GM13977 (cell line): ENCODE measurements at regions not wholly inside any gene's neighbourhood (a gene's known extent, or its start where the extent isn't known, plus 50 kb on each side); places are given as distances from the start of the nearest gene placed in this dataset.
"Not testable (repeated sequence)": the region's sequence is repeated elsewhere in the genome, so short reads cannot be mapped to it uniquely, and the experiment has no call there.

ENCODE experiments used
- DNase-seq: peaks from one replicate; pipeline ENCODE4 v3.0.0; 2012; ENCODE audit warnings: low spot score
- CTCF ChIP-seq: IDR thresholded peaks from 2 replicates; pipeline ENCODE4 v1.5.1; 2012; ENCODE audit warnings: mild to moderate bottlenecking, control low read depth; ENCODE audit not compliant: insufficient read depth; ENCODE audit errors: extremely low read depth, missing control alignments
- in situ Hi-C: fragments of 300-500 bp; cut with MboI; formaldehyde crosslinking; loops from one replicate; pipeline ENCODE4 v1.12.0; 2022; ENCODE audit warnings: low sequenced_read_pairs, low pct_unique_long_range_greater_than_20kb, mixed read lengths, inconsistent platforms; ENCODE audit not compliant: unreplicated experiment

GRCh38 chr15:77944002-77944867 is 133.3 kb downstream of the TBC1D2B start:
- DNase-seq, result peak; percentile 64
- in situ Hi-C loops, result loop anchor here (10.0 kb wide), 1 partner anchor 801 kb away; no protein-coding TSS in a partner anchor
- TF ChIP-seq CTCF, result no peak

GRCh38 chr15:77942611-77943211 is 134.8 kb downstream of the TBC1D2B start:
- DNase-seq, result no peak
- no peak for TF ChIP-seq CTCF
- in situ Hi-C loops, result loop anchor here (10.0 kb wide), 1 partner anchor 802 kb away; no protein-coding TSS in a partner anchor

GRCh38 chr15:77941090-77941827 is 136.3 kb downstream of the TBC1D2B start:
- DNase-seq, result not testable (repeated sequence)
- in situ Hi-C loops, result loop anchor here (10.0 kb wide), 1 partner anchor 804 kb away; no protein-coding TSS in a partner anchor

DNA sequence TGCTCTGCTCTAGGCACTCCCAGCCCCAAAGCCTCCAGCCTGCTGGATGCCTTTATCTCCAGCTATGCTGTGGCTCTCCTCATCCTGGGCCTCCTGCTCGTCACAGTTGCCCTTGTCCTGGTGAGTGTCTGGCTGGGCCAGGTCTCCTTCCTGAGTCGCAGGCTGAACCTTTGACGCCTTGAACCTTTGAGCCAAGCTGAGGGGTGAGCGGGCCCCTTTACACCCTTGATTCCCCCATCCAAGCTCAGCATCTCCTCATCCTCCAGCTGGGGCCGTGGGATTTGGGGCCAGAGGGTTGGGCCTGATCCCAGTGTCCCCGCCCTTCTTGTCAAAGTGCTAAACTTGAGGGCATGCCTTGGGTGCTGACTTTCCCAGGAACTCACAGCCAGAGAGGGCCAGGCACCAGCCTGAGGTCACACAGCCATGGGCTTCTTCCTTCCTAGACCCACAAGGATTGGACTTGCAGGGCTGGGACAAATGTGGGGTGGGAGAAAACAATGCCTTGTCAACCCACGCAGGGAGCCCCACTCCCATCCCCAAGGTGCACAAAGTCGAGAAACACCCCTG is 137.0 kb downstream of the TBC1D2B start:
- no peak for DNase-seq
- no peak for TF ChIP-seq CTCF
- in situ Hi-C loops, result loop anchor here (10.0 kb wide), 1 partner anchor 804 kb away; no protein-coding TSS in a partner anchor

DNA sequence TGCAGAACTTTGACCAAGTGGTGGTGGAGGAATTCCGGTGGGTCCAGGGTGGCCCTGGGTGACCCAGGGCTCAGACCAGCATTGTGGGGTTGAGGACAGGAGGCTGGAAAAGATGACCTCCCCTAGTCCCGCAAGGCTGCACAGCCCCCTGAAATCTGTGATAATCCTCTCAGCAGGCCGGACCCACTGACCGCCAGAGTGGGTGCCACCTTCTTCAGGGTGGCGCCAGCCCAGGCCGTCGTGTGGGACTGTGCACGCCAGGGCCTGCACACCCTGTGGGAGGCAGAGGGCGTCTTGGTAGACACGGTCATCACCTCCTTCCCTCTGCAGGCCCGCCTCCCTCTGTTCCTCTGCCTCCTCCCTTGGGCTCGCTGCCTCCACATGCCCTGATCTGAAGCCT is 137.7 kb downstream of the TBC1D2B start:
- in situ Hi-C loops, result loop anchor here (10.0 kb wide), 1 partner anchor 805 kb away; no protein-coding TSS in a partner anchor
- no peak for DNase-seq
- no peak for TF ChIP-seq CTCF

DNA sequence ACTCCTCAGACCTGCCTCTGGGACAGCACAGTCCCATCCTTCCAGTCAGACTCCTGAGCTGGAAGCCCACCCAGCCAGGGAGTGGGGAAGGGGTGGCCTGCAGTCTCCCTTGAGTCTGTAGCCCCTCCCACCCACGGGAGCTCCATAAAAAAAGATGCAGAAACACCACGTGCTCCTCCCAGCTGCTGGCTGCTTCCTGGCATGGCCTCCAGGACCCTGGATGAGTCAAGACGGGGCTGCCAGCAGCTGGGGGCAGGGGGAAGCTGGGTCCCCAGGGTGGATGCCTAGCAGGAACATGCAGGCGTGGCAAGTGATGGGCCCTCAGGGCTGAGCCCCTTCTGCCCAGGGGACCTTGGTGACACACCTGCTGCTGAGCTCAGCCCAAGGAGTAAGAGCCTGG is 138.5 kb downstream of the TBC1D2B start:
- DNase-seq, result not testable (repeated sequence)

DNA sequence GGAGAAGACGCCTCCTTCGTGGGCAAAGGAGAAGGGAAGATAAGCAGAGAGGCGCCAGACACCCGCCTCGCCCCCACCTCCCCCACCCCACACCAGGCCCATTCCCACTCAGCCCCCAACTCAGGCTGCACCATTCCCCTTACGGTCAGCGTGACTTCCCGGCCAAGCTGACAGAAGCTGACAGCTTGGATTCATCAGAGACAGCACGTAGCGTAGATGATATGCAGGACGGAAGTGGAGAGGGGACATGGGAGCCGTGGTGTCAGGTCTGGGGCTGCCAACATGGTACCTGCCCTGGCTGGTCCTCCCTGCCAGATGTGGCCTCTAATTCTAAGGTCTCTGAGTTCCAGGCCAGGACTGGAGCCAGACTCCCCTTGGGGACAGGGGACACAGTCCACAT is 139.0 kb downstream of the TBC1D2B start:
- DNase-seq, in situ Hi-C loops: not testable (repeated sequence)

More for the DNA sequence above, 138.5 kb downstream of the TBC1D2B start:
- in situ Hi-C loops, result not testable (repeated sequence)

DNA sequence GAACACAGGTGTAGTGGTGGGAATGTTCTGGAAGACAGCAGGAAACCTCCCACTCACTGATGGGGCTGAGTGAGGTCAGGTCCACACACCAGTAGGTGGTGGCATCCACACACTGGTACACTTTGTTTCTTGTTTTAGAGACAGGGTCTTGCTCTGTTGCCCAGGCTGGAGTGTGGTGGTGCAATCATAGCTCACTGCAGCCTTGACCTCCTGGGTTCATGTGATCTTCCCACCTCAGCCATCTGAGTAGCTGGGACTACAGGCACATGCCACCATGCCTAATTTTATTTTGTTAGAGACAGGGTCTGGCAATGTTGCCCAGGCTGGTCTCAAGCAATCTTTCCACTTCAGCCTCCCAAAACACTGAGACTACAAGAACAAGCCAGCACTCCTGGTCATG is 140.9 kb downstream of the TBC1D2B start:
- in situ Hi-C loops, DNase-seq: not testable (repeated sequence)

GRCh38 chr15:77934516-77934915 is 143.0 kb downstream of the TBC1D2B start:
- in situ Hi-C loops, DNase-seq: not testable (repeated sequence)

- in situ Hi-C loops, DNase-seq: not testable (repeated sequence)
Observed at GRCh38 chr15:77930907-77931306, 146.6 kb downstream of the TBC1D2B start.

DNA sequence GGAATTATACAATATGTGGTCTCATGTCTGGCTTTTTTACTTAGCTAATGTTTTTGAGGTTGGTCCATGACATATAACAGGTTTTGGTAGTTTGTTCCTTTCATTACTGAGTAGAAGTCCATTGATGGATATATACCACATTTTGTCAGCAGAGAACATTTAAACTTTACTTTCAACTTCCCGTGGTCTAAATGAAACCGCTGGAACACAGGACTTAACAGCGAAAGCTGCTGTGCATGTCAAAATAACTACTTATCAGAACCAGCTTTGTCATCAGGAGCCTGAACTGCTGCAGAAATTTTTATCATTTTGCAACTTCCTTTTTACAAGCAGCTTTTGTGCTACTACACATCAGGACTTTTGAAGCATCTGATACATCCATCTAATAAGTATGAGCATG is 147.0 kb downstream of the TBC1D2B start:
- DNase-seq, in situ Hi-C loops: not testable (repeated sequence)

- DNase-seq, in situ Hi-C loops: not testable (repeated sequence)
Observed at GRCh38 chr15:77926789-77927188, 150.7 kb downstream of the TBC1D2B start.
